Fibroblast of the conjunctiva (primary cell): ENCODE measurements at regions not wholly inside any gene's neighbourhood (a gene's known extent, or its start where the extent isn't known, plus 50 kb on each side); places are given as distances from the start of the nearest gene placed in this dataset.
"Not testable (repeated sequence)": the region's sequence is repeated elsewhere in the genome, so short reads cannot be mapped to it uniquely, and the experiment has no call there.

ENCODE experiments used
- DNase-seq: peaks from one replicate; pipeline ENCODE4 v3.0.0-alpha.2; 2010; ENCODE audit warnings: low read depth

- not testable (repeated sequence) for DNase-seq
These were observed 52.3 kb downstream of the SEPTIN7 start for GRCh38 chr7:35853194-35853593.

- DNase-seq = no peak
These were observed 53.5 kb downstream of the SEPTIN7 start for GRCh38 chr7:35854311-35854710.

- DNase-seq = no peak
These were observed 55.3 kb downstream of the SEPTIN7 start for GRCh38 chr7:35856175-35856574.

- no peak for DNase-seq
These were observed 59.8 kb downstream of the SEPTIN7 start for GRCh38 chr7:35860664-35861063.

GRCh38 chr7:35865287-35865686 is 64.4 kb downstream of the SEPTIN7 start:
- DNase-seq = no peak

- DNase-seq = no peak
These were observed 65.3 kb downstream of the SEPTIN7 start for GRCh38 chr7:35866186-35866585.

- DNase-seq = not testable (repeated sequence)
These were observed 68.3 kb downstream of the SEPTIN7 start for GRCh38 chr7:35869117-35869516.

- DNase-seq = no peak
These were observed 69.0 kb downstream of the SEPTIN7 start for GRCh38 chr7:35869810-35870209.

GRCh38 chr7:35871856-35872255 is 71.0 kb downstream of the SEPTIN7 start:
- DNase-seq = no peak

- no peak for DNase-seq
These were observed 74.0 kb downstream of the SEPTIN7 start for GRCh38 chr7:35874886-35875285.

- no peak for DNase-seq
These were observed 74.4 kb downstream of the SEPTIN7 start for GRCh38 chr7:35875292-35875691.

GRCh38 chr7:35878351-35878750 is 77.5 kb downstream of the SEPTIN7 start:
- DNase-seq = no peak

- DNase-seq = not testable (repeated sequence)
These were observed 86.6 kb downstream of the SEPTIN7 start for GRCh38 chr7:35887430-35887829.

- DNase-seq = no peak
These were observed 88.1 kb downstream of the SEPTIN7 start for GRCh38 chr7:35889001-35889400.

GRCh38 chr7:35889870-35890269 is 89.0 kb downstream of the SEPTIN7 start:
- DNase-seq = no peak

GRCh38 chr7:35891004-35891830 is 90.4 kb downstream of the SEPTIN7 start:
- DNase-seq = no peak

- no peak for DNase-seq
These were observed 92.8 kb downstream of the SEPTIN7 start for GRCh38 chr7:35893649-35894048.

- DNase-seq = no peak
These were observed 93.9 kb downstream of the SEPTIN7 start for GRCh38 chr7:35894721-35895120.

- no peak for DNase-seq
These were observed 99.8 kb downstream of the SEPTIN7 start for GRCh38 chr7:35900651-35901050.

- no peak for DNase-seq
These were observed 104.7 kb downstream of the SEPTIN7 start for GRCh38 chr7:35905555-35905954.

- DNase-seq = peak; percentile 74
These were observed 105.5 kb downstream of the SEPTIN7 start for GRCh38 chr7:35906191-35906908.

GRCh38 chr7:35908331-35909216 is 107.7 kb downstream of the SEPTIN7 start:
- DNase-seq = no peak
